Lower leg skin (tissue), 3 donors: ENCODE measurements at regions not wholly inside any gene's neighbourhood (a gene's known extent, or its start where the extent isn't known, plus 50 kb on each side); places are given as distances from the start of the nearest gene placed in this dataset.

Experiments
- POLR2A ChIP-seq, 2 donors: fragments of 450-650 bp; IDR thresholded peaks; one replicate each; pipeline ENCODE4 v1.6.1; 2016 to 2017; ENCODE audit warnings: antibody characterized with exemption in 2 of 2, mild to moderate bottlenecking in 1 of 2, moderate library complexity in 1 of 2
- TF ChIP-seq, protein P1 (sequence below), 3 donors: fragments of 450-650 bp; IDR thresholded peaks; one replicate each; pipeline ENCODE4 v1.5.1; 2016; ENCODE audit warnings: antibody characterized with exemption in 3 of 3, mild to moderate bottlenecking in 3 of 3, moderate library complexity in 2 of 3

DNA sequence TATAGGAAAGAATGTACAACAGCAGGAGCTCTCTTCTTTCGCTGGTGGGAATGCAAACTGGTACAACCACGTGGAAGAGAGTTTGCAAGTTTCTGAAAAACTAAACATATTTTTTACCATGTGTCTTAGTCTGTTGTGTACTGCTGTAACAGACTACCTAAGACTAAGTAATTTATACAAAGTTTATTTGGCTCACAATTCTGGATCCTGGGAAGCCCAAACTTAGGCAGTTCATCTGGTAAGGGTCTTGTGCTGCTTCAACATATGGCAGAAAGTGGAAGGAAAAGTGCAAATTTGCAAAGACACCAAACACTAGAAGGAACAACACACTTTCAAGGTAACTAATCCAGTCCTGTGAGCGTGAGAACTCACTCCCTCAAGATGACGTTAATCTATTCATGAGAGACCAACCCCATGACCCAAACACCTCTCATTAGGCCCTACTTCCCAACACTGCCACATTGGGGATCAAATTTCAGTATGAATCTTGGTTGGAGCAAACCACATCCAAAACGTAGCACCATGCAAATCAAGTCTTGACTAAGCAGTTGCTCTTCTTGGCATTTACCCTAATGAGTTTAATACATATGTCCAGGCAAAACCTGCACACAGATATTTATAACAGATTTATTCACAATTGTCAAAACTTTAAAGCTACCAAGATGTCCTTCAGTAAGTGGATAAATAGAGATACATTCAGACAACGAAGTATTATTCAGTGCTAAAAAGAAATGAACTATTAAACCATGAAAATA lies 481.9 kb upstream of the FOXG1 start:
- TF ChIP-seq, protein P1, sequence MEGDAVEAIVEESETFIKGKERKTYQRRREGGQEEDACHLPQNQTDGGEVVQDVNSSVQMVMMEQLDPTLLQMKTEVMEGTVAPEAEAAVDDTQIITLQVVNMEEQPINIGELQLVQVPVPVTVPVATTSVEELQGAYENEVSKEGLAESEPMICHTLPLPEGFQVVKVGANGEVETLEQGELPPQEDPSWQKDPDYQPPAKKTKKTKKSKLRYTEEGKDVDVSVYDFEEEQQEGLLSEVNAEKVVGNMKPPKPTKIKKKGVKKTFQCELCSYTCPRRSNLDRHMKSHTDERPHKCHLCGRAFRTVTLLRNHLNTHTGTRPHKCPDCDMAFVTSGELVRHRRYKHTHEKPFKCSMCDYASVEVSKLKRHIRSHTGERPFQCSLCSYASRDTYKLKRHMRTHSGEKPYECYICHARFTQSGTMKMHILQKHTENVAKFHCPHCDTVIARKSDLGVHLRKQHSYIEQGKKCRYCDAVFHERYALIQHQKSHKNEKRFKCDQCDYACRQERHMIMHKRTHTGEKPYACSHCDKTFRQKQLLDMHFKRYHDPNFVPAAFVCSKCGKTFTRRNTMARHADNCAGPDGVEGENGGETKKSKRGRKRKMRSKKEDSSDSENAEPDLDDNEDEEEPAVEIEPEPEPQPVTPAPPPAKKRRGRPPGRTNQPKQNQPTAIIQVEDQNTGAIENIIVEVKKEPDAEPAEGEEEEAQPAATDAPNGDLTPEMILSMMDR (IDR thresholded peaks at IDR 0.05), result no peak
- no peak for TF ChIP-seq POLR2A (IDR thresholded peaks at IDR 0.05)
